ENCODE measurements at regions not wholly inside any gene's neighbourhood (a gene's known extent, or its start where the extent isn't known, plus 50 kb on each side); places are given as distances from the start of the nearest gene placed in this dataset.

- TF ChIP-seq POLR2AphosphoS5 (IDR thresholded peaks at IDR 0.05) (no peak), POLR2A (IDR thresholded peaks at IDR 0.05) (no peak), CTCF (IDR thresholded peaks at IDR 0.05) (no peak), EP300 (IDR thresholded peaks at IDR 0.05) (no peak)
These were observed 119.5 kb downstream of the CDC5L start for GRCh38 chr6:44507014-44507413.

All from suprapubic skin (tissue), 4 donors.